GM19023 (cell line): ENCODE measurements at regions not wholly inside any gene's neighbourhood (a gene's known extent, or its start where the extent isn't known, plus 50 kb on each side); places are given as distances from the start of the nearest gene placed in this dataset.

Experiments
- ATAC-seq: cut with Tn5 transposase; IDR thresholded peaks from one replicate; pipeline ENCODE4 v1.9.1; 2021; ENCODE audit warnings: mild to moderate bottlenecking, moderate library complexity; ENCODE audit not compliant: unreplicated experiment

DNA sequence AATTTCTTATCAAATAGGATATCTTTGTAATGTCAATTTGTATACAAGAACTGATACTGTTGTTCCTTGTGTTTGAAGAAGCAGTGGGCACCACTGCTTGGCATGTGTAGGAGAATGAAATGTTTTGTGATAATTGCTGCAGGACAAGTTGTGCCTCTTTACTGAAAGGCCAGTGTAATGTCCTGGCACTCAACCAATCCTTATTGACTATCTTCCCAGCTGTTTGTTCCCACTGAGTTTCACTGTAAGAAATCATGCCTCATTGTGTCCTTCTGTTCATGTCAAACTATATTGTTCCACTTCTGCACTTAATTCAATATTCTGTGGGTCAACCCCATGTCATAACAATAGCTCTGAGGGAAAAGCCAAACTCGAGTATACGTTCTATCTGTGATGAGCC is 136.1 kb upstream of the FAM83B start:
- ATAC-seq, result no peak

DNA sequence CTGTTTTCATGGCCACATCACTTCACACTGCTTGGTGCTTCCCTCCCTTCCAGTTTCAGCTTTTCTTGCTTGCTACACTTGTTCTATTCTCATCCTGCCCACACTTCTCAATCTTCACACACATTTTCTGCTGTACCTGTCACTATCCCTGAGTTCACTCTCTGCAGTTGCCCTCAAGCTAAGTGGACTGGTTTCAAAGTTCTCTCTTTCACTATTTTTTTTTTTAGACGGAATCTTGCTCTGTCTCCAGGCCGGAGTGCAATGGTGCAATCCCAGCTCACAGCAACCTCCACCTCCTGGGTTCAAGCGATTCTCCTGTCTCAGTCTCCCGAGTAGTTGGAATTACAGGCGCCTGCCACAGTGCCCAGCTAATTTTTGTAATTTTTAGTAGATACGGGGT is 130.6 kb upstream of the FAM83B start:
- ATAC-seq, result no peak

DNA sequence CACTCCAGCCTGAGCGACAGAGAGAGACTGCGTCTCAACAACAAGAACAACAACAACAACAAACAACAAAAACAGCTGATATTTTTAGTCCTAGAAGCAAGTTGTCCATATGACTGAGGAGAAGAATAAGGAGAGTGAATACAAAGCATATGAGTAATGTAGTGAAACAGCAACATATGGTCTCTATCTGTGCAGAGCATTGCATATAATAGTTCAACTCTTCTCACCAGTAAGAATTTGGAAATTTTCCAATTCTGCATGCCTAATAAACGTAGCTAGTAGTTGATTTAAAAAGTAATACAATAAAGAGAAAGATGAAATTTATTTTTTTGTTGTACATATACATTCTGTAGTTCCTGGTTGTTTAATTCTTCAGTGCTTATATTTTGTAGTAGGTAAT is 129.7 kb upstream of the FAM83B start:
- no peak for ATAC-seq

DNA sequence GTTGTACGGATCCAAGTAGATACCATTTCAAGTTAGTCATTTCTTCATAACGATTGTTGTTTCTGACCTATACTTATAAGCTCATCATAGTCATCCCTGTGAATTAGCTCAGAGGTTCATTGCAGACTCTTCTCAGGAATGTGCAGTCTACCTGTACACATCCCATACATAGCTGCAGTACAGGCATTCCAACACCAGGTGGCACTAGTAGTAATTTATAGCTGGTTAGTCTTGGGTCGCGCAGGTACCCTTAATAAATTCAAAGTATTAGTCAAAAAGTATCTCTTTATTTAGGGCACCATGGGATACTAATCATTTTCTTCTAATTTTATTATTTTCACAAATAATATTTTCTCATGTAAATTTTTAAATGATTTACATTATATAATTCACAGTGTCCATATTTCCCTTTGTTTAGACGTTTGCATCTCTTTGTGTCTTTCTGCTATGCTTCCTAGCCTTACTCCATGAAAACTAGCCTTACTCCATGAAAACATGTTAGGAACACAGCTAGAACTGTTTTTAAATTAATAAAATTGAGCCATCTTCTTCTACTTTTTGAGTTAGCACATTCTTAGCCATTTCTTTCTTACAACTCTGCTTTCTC is 128.6 kb upstream of the FAM83B start:
- peak; percentile 82 for ATAC-seq

DNA sequence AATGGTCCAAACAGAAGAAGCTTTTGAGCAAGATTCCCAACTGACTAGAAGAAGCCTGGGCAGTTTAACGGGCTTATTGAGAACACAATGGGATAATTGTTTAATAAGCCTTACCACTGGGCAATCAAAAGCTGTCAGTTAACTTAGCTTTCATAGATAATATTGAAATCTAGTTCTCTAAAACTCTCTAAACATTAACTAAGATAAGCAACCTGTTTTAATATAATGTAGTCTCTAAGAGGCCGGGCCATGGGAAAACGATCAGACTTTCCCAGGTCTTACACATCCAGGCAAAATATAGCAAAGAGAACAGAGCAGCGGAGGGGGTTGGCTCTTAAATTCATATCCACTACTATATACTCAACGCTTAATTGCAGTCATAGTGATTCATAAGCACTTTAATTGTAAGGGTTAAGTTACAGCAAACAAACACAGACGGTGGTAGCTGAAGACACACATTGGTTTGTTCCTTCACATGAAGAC is 128.0 kb upstream of the FAM83B start:
- ATAC-seq, result no peak

DNA sequence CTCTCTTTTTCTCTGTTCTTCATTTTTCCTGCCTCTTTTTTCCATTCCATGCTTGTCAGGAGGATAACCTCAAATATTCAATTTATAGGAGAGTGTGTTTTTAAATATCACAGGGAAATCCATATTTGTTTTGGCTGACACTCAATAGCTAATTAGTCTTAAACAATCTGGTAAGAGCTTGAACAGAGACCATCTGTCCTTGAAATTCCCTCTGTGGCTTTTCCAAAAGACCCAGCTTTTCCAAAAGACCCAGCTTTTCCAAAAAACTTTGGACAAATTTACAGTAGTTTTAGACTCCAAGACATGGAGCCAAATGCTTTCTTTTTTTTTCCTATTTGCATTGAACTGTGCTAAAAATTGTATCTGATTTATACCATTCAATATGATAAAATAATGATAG is 127.4 kb upstream of the FAM83B start:
- no peak for ATAC-seq

DNA sequence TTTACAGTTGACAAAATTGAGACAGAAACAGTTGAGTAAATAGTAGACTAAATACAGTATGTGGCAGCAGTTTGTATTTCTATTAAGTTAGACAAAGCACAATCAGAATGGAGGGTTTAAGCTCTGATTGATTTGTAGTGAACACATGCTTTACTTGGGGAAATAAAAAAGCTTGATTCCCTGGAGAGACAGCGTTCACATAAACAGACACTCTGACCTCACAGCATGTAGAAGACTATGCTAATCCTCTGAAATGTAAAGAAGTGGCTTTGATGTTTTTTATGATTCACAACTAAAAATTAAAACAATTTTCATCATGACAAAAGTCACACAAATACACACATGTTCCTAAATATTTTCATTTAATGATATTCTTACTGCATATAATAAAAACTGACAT is 126.9 kb upstream of the FAM83B start:
- no peak for ATAC-seq

DNA sequence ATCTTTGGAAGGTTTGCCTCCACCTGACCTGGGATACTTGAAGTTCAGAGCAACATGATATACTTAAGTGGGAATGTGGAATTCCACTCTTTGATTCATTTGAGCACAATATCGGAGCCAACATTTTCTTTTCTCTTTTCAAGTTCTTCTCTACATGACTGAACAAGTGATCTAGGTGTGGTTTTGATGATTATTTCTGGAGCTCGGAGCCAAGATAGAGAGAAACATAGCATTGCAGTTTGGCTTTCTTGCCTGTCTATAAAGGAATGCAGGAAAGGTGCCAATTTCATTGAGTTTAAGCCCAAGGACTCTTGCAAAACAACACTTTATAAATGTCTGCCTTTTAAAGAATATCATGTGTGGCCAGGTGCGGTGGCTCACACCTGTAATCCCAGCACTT is 124.2 kb upstream of the FAM83B start:
- no peak for ATAC-seq

DNA sequence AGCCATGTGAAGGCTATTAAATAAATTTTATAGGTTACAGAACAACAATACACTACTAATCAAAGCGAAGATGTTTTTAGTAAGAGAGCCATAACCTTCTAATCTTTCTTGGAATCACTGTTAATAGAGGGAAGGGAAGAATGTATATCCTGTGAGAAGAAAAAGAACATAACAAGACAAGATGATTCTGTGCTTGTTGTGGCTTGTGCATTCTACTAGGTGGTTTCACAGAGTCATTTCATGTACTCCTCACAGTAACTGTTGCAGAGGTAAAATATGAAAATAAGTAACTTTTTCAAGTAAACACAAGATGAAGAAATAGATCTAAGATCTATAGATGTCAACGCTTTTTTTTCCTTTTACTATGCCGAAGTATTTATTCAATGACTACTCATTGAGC is 116.9 kb upstream of the FAM83B start:
- ATAC-seq, result no peak

DNA sequence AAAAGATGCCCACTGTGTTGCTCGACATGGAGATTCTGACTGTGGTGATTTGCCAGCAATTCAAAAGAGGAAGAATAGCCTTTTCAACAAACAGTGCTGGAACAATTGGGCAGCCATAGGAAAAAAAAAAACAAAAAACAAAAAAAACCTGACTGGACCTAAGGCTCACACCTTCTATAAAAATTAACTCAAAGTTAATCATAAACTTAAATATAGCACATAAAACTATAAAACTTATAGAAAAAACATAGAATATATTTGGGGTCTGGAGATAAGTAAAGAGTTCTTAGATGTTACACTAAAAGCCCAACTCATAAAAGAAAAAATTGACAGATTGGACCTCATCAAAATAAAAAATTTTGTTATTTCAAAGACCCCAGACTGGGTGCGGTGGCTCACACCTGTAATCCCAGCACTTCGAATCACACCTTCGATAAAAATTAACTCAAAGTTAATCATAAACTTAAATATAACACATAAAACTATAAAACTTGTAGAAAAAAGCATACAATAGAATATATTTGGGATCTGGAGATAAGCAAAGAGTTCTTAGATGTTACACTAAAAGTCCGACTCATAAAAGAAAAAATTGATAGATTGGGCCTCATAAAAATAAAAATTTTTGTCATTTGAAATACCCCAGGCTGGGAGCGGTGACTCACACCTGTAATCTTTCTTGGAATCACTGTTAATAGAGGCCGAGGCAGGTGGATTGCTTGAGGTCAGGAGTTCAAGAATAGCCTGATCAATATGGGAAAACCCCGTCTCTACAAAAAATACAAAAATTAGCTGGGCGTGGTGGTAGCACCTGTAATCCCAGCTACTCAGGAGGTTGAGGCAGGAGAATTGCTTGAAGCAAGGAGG is 115.6 kb upstream of the FAM83B start:
- ATAC-seq, result no peak

DNA sequence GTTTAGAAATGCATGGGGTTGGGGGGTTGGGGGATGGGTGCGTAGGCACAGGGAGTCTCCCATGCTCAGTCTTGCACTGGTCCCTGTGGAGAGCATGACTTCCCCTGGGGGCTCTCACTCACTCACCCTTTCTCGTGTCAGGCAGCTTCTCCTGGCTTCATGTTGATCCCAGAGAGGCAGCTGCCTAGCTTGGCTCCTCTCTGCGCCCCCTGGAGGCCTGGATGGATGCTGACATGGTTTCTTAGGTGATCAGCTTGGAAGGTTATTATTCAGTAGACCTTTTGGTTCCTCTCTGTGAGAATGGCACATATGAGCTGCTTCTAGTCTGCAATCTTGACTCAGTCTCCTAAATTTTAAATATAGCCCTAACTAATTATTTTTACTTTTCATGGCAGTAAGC is 109.3 kb upstream of the FAM83B start:
- ATAC-seq, result peak; percentile 58

DNA sequence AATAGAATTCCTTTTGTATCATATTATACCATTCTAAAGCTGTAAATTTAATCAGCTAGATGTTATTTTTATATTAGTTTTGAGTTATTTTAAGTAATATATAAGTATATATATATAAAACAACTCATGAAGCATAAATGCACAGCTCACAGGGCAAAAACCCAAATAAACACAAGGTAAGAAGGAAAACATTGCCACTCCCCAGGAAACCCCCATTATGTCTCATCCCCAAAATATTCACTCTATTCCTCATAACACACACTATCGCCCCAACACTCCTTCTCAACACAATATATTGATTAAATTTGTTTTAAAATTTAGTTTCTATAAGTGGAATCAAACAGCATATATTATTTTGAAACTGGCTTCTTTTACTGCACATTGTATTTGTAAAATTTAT is 98.6 kb upstream of the FAM83B start:
- no peak for ATAC-seq

DNA sequence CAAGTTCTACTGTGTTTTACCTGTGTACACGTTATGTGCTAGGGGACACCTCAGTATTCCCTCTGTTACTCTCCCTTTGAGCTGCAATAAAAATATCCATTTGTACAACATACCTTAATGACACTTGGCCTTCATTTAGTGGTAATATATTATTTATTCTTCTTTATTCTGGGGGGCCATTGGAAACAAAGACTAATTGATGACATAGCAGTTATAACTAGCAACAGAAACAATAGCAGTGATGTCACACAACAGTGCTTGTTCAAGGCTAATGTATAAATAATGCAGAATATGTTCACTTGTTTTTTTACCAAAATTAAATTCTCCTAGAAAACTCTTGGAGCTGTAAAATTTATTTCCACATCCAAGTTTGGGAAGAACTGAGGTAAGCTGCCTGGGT is 92.2 kb upstream of the FAM83B start:
- no peak for ATAC-seq

DNA sequence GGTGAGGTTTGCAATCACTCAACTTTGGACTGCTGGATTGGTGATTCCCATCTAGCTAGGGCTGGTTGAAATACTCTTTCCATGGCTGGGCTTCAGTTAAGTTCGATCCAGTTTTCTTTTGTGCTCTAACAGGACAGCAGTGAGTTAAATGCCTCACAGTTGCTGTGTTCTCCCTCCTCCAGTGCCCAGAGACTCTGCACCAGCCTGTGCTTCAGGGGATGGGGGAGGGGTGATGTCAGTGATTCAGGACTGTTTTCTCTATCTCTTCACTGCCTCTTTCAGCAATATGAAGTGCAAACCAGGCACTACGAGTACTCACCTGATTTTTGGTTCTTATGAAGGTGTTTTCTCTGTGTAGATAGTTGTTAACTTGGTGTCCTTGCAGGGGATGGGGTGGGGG is 88.2 kb upstream of the FAM83B start:
- ATAC-seq, result no peak

DNA sequence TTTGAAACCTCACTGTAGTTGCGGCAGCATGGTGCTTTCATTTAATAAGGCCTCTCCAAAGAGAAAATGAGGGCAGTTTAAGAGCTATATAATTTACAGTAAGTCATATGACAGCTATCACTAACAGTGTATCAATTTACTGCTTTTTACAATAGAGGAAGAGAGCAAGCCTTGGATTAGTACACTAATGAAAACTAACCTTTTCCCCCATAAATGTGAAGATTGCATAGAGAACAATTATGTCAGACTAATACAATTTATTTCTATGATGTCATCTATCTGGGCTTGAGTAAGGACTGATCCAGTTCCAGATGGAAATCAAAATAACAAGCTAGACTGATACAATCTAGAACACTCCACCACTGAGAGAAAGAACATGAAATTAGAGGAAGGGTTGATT is 78.1 kb upstream of the FAM83B start:
- ATAC-seq, result no peak

DNA sequence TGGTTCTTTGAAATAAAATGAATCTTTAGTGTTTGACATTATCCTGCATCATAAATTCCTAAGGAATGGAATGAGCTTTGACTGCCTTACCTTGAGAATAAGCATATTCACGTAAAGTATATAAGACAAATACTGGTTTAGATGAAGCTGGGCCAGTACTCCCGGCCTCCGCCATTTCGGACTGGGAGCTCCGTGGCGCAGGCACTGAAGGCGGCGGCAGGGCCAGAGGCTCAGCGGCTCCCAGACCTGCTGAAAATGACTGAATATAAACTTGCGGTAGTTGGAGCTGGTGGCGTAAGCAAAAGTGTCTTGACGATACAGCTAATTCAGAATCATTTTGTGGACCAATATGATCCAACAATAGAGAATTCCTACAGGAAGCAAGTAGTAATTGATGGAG is 76.2 kb upstream of the FAM83B start:
- no peak for ATAC-seq

DNA sequence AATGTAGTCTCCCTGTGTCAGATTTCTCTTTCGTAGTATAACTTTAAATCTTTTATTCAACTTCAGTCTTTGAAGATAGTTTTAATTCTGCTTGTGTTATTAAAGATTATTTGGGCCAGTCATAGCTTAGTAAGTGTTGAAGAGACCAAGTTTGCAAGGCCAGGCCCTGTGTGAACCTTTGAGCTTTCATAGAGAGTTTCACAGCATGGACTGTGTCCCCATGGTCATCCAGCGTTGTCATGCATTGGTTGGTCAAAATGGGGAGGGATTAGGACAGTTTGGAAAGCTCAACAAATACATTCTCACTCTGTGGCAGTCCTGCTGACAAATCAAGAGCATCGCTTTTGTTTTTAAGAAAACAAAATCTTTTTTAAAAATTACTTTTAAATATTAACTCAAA is 74.6 kb upstream of the FAM83B start:
- no peak for ATAC-seq

DNA sequence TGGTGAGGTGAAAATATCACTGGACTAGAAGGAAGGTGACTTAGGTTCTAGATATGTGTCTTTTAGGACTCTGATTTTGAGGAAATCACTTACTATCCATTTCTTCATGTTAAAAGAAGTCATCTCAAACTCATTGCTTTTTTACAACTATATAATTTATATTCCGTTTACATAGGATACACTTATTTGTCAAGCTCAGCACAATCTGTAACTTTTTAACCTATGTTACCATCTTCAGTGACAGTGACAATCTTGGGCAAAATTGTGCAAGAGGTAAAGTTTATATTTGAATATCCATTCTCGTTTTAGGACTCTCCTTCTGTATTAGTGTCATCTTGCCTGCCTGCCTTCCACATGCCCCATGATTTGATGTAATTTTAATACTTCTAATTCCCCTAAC is 74.0 kb upstream of the FAM83B start:
- ATAC-seq, result no peak

DNA sequence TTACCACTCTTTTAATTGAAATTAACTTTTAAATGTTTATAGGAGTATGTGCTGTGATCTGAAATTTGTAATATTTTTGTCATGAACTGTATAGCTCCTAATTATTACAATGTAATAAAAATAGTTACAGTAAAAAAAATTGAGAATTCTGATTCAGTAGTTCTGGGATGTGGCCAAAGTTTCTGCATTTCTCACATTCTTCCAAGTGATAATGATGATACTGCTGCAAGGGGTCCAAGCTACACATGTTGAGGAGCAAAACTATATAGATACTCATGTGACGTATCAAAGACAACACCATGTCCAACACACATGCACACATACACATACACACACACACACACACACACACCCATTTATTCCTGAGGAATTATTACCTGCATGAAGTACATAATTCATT is 71.0 kb upstream of the FAM83B start:
- ATAC-seq, result no peak

DNA sequence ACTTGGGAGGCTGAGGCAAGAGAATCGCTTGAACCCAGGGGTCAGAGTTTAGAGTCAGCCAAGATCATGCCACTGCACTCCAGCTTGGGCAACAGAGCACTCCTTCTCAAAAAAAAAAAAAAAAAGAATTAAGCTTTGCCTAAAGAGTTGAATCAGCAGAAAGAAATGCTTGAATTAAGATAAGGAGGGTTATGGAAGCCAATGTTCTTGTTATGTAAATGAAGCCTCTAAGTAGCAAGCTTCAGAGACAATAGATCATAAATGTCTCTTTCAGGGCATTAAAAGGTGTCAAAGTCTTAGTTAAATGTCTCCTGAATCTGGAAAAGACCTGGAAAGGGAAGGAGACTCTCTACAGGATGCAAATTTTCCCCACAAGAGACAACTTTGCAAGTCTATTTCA is 69.7 kb upstream of the FAM83B start:
- ATAC-seq, result no peak

DNA sequence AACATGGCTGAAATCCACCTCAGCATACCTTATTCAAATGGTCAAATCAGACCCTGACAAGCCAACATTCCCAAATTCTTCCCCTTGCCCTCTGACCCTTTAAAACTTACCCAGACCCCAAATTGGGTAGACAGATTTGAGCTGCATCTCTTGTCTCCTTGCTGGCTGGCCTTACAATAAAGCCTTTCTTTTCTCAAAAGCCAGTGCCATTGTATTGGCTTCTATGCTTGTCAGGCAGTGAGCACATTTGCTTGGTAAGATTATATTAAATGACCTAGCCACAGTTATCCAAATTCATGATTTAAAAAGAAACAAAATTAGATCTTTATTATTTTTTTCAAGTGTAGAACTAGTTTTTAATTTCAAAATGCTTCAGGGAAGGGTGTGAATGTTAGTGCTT is 67.8 kb upstream of the FAM83B start:
- no peak for ATAC-seq

DNA sequence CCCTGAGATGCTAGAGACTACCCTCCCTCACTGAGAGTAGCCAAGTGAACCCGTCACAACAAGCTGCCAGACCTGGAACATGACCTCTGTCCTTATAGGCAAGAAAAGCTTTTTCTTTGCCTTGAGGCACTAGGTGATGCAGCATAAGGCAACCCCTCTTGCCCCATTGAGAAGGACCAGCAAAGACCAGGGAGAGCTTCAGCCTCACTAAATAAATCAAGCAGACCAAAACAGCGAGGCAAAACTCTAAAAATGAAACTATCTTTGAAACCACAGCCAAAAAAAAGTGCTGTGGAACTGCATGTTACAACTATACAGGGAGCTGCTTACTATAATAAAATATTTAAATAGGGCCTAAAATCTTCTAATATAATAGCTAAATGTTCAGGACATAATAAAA is 62.6 kb upstream of the FAM83B start:
- no peak for ATAC-seq

DNA sequence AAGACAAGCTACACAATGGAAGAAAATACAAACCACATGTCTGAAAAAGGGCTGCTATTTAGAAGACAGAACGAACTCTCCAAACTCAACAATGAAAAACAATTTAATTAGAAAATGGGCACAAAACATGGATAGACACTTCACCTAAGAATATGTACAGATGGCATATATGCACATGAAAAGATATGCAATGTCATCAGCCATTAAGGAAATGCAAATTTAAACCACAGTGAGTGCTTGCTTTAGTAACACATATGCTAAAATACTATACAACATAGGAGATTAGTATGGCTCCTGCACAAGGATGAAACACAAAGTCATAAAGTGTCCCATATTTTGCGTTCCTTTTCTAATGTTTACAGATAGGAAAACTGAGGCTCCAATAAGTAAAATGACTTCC is 60.4 kb upstream of the FAM83B start:
- no peak for ATAC-seq
